AG04449 (cell line): ENCODE measurements at regions not wholly inside any gene's neighbourhood (a gene's known extent, or its start where the extent isn't known, plus 50 kb on each side); places are given as distances from the start of the nearest gene placed in this dataset.

Source experiments
- CTCF ChIA-PET: fragments of 350-600 bp; formaldehyde crosslinking; extraction: SDS; loops from one replicate; lab custom pipeline; 2021; ENCODE audit warnings: antibody characterized with exemption; lab: Yijun Ruan, JAX
- POLR2A ChIA-PET: fragments of 400-600, 350-600 bp; formaldehyde crosslinking; extraction: SDS; loops from one replicate; lab custom pipeline; 2020; ENCODE audit warnings: antibody characterized with exemption, inconsistent platforms; lab: Yijun Ruan, JAX
- DNase-seq: peaks from one replicate; pipeline ENCODE4 v3.0.0-alpha.2; 2010; ENCODE audit warnings: low read depth, low spot score
- H3K4me3 ChIP-seq: 2 replicates; pipeline ENCODE4 v1.5.1; 2011; ENCODE audit warnings: low read depth, mild to moderate bottlenecking, control low read depth, low read length
- TF ChIP-seq, protein P1 (sequence below): IDR thresholded peaks from one replicate; pipeline ENCODE4 v1.5.1; 2011; ENCODE audit warnings: mild to moderate bottlenecking, moderate library complexity, low read length, control low read depth, inconsistent platforms; ENCODE audit not compliant: insufficient read depth; ENCODE audit errors: missing control alignments

GRCh38 chr15:38662033-38662802, 97.6 kb upstream of the RASGRP1 start:
- ChIA-PET CTCF (interaction anchor here (0.9 to 2.4 kb wide), 7 partner anchors 9 to 222 kb away, joined by 3 to 7 read pairs (median 3); partner anchors contain the start of gene RASGRP1), POLR2A (no interaction called here)
- TF ChIP-seq, protein P1, sequence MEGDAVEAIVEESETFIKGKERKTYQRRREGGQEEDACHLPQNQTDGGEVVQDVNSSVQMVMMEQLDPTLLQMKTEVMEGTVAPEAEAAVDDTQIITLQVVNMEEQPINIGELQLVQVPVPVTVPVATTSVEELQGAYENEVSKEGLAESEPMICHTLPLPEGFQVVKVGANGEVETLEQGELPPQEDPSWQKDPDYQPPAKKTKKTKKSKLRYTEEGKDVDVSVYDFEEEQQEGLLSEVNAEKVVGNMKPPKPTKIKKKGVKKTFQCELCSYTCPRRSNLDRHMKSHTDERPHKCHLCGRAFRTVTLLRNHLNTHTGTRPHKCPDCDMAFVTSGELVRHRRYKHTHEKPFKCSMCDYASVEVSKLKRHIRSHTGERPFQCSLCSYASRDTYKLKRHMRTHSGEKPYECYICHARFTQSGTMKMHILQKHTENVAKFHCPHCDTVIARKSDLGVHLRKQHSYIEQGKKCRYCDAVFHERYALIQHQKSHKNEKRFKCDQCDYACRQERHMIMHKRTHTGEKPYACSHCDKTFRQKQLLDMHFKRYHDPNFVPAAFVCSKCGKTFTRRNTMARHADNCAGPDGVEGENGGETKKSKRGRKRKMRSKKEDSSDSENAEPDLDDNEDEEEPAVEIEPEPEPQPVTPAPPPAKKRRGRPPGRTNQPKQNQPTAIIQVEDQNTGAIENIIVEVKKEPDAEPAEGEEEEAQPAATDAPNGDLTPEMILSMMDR, result no peak

GRCh38 chr15:38662805-38663204, 98.2 kb upstream of the RASGRP1 start:
- no peak overlapping the region for H3K4me3 ChIP-seq
- TF ChIP-seq, protein P1, result no peak
- no peak for DNase-seq
- CTCF ChIA-PET, result interaction anchor here (0.9 to 1.6 kb wide), 5 partner anchors 9 to 223 kb away, joined by 3 to 7 read pairs (median 3); no protein-coding TSS in a partner anchor
- POLR2A ChIA-PET, result no interaction called here

More at GRCh38 chr15:38662033-38662802, 97.6 kb upstream of the RASGRP1 start:
- no peak overlapping the region for H3K4me3 ChIP-seq
- no peak for DNase-seq

DNA sequence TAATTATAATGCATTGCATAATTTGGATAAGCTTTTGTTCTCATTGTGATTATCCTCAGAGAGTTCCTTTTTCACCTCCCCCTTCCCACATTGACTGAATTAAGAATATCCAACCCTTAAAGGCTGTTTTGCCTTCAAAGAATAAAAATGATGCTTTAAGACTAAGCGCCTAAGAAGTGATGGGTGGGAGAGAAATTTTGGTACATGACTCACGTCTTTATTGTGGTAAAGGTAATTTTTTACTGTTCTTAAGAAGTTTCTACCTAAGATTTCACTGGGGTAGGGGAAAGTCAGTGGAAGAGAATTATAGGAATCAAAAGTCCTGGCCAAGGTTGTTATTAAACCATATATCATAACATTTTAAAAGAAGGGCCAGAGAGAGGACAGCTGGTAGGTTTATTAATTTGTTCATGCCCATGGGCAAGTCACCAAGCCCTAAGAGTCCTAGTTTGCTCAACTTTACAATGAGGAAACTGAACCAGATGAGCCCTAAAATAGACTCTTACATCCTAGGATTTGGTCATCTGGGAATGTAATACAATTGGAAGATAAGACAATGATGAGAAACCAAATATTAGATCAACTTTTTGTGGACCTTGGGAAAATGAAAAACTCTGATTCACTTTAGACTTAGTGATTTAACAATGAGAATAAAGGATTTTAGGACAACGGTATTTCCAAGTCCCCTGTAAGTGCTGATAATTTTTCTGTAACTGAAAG, 101.1 kb upstream of the RASGRP1 start:
- CTCF ChIA-PET, result interaction anchor here (0.7 to 1.9 kb wide), 5 partner anchors 17 to 225 kb away, joined by 3 to 4 read pairs (median 3); no protein-coding TSS in a partner anchor
- TF ChIP-seq, protein P1, result no peak
- no peak for DNase-seq
- POLR2A ChIA-PET, result no interaction called here
- no peak overlapping the region for H3K4me3 ChIP-seq

DNA sequence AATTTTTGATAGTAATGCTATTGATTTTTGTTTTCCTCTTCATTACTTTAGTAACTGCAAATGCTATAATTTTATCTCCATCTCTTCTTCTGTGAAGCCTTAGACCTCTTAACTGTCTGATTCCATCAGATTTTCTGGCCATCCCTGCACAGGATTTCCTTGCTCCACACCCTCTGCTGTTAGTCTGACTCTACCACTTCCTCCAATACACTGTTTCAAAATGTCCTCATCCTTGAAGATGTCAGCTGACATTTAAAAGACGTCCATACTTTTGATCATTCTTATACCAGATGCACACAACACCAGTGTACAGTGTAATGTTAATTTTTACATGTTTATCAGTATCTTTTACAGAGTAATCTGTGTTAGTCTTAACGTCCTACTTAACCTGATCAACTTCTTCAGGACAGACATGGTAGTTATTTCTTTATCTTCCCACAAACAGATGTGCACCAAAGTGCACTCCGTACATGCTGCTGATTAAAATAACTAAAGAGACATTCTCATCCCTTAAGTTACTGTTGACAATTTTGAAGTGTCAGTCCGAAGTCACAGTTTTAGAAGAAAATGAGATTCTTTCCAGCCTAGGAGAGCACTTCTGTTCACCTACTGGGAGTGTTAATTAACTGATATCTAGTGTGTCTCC, 102.4 kb upstream of the RASGRP1 start:
- TF ChIP-seq, protein P1, result no peak
- ChIA-PET CTCF (interaction anchor here (2.9 kb wide), 1 partner anchor 103 kb away, joined by 10 read pairs; the partner anchor contains the start of gene RASGRP1), POLR2A (no interaction called here)
- no peak overlapping the region for H3K4me3 ChIP-seq
- DNase-seq, result no peak

DNA sequence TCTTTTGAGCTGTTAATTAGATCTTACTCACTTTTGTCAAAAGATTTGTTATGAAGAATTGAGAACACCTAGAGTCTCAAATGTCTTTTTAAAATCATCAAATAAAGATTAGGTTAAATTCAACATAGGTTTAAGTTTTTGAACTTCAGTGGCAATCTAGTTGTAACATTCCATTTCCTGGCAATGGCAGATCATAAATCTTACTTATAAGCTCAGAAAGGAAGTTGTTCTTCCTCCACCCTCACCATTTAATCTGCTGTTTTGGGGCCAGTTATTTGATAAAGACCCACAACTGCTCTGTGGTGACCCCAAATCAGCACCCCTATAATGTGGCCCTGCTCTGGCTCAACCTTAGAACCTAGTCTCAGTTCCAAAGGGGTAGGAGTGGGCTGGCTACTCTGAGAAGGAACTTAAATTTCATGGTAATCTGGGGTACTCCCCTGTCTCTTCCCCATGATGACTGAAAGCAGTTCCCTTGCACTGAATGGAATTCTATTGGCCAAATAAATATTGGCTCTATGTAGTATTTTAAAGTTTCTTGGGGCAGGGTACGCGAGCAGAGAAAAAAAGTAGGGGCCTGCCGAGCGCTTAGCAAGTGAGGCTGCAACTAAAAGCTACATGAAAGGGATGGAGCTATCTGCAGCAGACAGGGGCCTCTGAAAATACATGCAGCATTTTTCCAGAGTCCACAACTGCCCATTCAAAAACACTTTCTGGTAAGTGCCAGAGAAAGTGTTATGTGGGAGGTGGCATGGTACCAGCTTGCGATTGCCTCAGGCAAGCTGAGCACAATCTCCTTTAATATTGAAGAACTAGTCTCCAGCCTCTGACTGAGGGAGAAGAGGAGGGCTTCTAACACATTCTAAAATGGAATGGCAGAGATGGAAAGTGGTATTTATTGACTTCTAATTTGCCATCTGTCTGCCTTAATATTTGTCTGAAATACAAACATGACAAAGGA, 103.6 kb upstream of the RASGRP1 start:
- CTCF ChIA-PET, result interaction anchor here (0.8 to 2.9 kb wide), 5 partner anchors 14 to 228 kb away, joined by 3 to 10 read pairs (median 4); partner anchors contain the start of gene RASGRP1
- DNase-seq, result no peak
- POLR2A ChIA-PET, result no interaction called here
- TF ChIP-seq, protein P1, result no peak
- H3K4me3 ChIP-seq, result no peak overlapping the region
